A549 (cell line): ENCODE measurements at regions not wholly inside any gene's neighbourhood (a gene's known extent, or its start where the extent isn't known, plus 50 kb on each side); places are given as distances from the start of the nearest gene placed in this dataset.
"Not testable (repeated sequence)": the region's sequence is repeated elsewhere in the genome, so short reads cannot be mapped to it uniquely, and the experiment has no call there.

Experiments
- ATAC-seq, 2 experiments: fragments of 200-7000 bp in 1 of 2; fragments of >200 bp in 1 of 2; cut with Nextera tagmentation in 1 of 2; cut with Tn5 transposase in 1 of 2; 3 replicates each; pipeline versions ENCODE4 v1.8.0 to v1.9.1; 2018 to 2020; ENCODE audit warnings: mild to moderate bottlenecking in 1 of 2, moderate library complexity in 1 of 2
- CTCF ChIA-PET: fragments of 300-600 bp; sonication (Branson Sonifier 250); formaldehyde crosslinking; extraction: SDS; loops from one replicate; lab custom pipeline; 2021; ENCODE audit warnings: antibody characterized with exemption, inconsistent platforms; lab: Yijun Ruan, JAX
- POLR2A ChIA-PET: fragments of 350-600 bp; formaldehyde crosslinking; extraction: SDS; loops from one replicate; lab custom pipeline; 2021; ENCODE audit warnings: antibody characterized with exemption, inconsistent platforms; lab: Yijun Ruan, JAX
- DNase-seq, 2 experiments: peaks; one replicate each; pipeline versions ENCODE4 v3.0.0 to v3.0.0-alpha.2; 2011 to 2016; ENCODE audit warnings: low read depth in 1 of 2, low spot score in 1 of 2
- FAIRE-seq: peaks from 2 replicates; lab custom pipeline; 2011; peaks lifted over from hg19 to GRCh38; lab: Jason Lieb, UNC
- H3K27ac ChIP-seq, 2 experiments: fragments of >200 bp; sonication (Bioruptor Twin); formaldehyde crosslinking; 3 replicates each; pipeline ENCODE4 v1.5.1; 2016 to 2017
- H3K4me1 ChIP-seq: fragments of >200 bp; sonication (Bioruptor Twin); formaldehyde crosslinking; 3 replicates; pipeline ENCODE4 v1.6.1; 2016
- H3K4me2 ChIP-seq: fragments of >200 bp; sonication (Bioruptor Twin); formaldehyde crosslinking; 3 replicates; pipeline ENCODE4 v1.6.1; 2016
- H3K4me3 ChIP-seq: fragments of >200 bp; sonication (Bioruptor Twin); formaldehyde crosslinking; 3 replicates; pipeline ENCODE4 v1.5.1; 2016
- H3K9me3 ChIP-seq: fragments of >200 bp; sonication (Bioruptor Twin); formaldehyde crosslinking; 3 replicates; pipeline ENCODE4 v1.6.1; 2016
- ATOH8 ChIP-seq: fragments of 250-450 bp; sonication (Bioruptor Pico); IDR thresholded peaks from 2 replicates; pipeline ENCODE4 v1.5.0; 2020; ENCODE audit warnings: low read depth, mild to moderate bottlenecking, moderate library complexity
- BCL3 ChIP-seq: fragments of >200 bp; sonication (Bioruptor Twin); formaldehyde crosslinking; IDR thresholded peaks from 3 replicates; pipeline ENCODE4 v1.6.1; 2016
- BHLHE40 ChIP-seq: IDR thresholded peaks from 2 replicates; pipeline ENCODE4 v1.6.1; 2012; ENCODE audit warnings: low read depth, low read length, inconsistent platforms
- CBX2 ChIP-seq: fragments of 200-600 bp; sonication (generic); IDR thresholded peaks from 2 replicates; pipeline ENCODE4 v1.6.1; 2016; ENCODE audit warnings: low read depth, mild to moderate bottlenecking, borderline replicate concordance
- EP300 ChIP-seq, 2 experiments: fragments of >200 bp; sonication (Bioruptor Twin); formaldehyde crosslinking; IDR thresholded peaks; 2 replicates in 1 of 2; 3 replicates in 1 of 2; pipeline ENCODE4 v1.6.1; 2016 to 2017
- FOSB ChIP-seq: fragments of 250-450 bp; sonication (Bioruptor Pico); IDR thresholded peaks from 2 replicates; pipeline ENCODE4 v1.5.0; 2020; ENCODE audit warnings: mild to moderate bottlenecking, moderate library complexity
- FOSL2 ChIP-seq, 2 experiments: fragments of 450-650 bp in 1 of 2; fragments of >200 bp in 1 of 2; sonication (Bioruptor Twin) in 1 of 2; formaldehyde crosslinking; IDR thresholded peaks; 2 replicates each; pipeline versions ENCODE4 v1.5.0 to v1.6.1; 2016 to 2020; ENCODE audit warnings: mild to moderate bottlenecking in 1 of 2, moderate library complexity in 1 of 2
- GATA3 ChIP-seq: IDR thresholded peaks from 2 replicates; pipeline ENCODE4 v1.6.1; 2012; ENCODE audit warnings: borderline replicate concordance
- HDAC2 ChIP-seq: fragments of 200-600 bp; sonication (generic); IDR thresholded peaks from 2 replicates; pipeline ENCODE4 v1.6.1; 2016
- JUN ChIP-seq, 2 experiments: fragments of >200 bp; sonication (Bioruptor Twin); formaldehyde crosslinking; IDR thresholded peaks; 2 replicates in 1 of 2; 3 replicates in 1 of 2; pipeline ENCODE4 v1.6.1; 2016 to 2017
- MAZ ChIP-seq: fragments of 150-350 bp; IDR thresholded peaks from 2 replicates; pipeline ENCODE4 v1.6.1; 2014; ENCODE audit warnings: antibody characterized with exemption, low read depth, low read length, borderline replicate concordance
- NFE2L2 ChIP-seq: fragments of 150-350 bp; conservative IDR thresholded peaks from 2 replicates; pipeline ENCODE4 v1.6.1; 2014; ENCODE audit warnings: low read length
- NPAS2 ChIP-seq: fragments of 250-450 bp; sonication (Bioruptor Pico); IDR thresholded peaks from 2 replicates; pipeline ENCODE4 v1.8.0; 2022; ENCODE audit warnings: mild to moderate bottlenecking, moderate library complexity, borderline replicate concordance
- POLR2AphosphoS2 ChIP-seq: conservative IDR thresholded peaks from 2 replicates; pipeline ENCODE4 v1.6.1; 2012; ENCODE audit warnings: low read length, improper control_type of control experiment, inconsistent platforms
- RFX5 ChIP-seq: fragments of 450-650 bp; IDR thresholded peaks from 2 replicates; pipeline ENCODE4 v1.7.1; 2014; ENCODE audit warnings: antibody characterized with exemption, mild to moderate bottlenecking, moderate library complexity
- SMC3 ChIP-seq: fragments of >200 bp; sonication (Bioruptor Twin); formaldehyde crosslinking; IDR thresholded peaks from 3 replicates; pipeline ENCODE4 v1.6.1; 2018; ENCODE audit warnings: inconsistent platforms
- SREBF2 ChIP-seq: fragments of 450-650 bp; IDR thresholded peaks from 2 replicates; pipeline ENCODE4 v1.6.1; 2014; ENCODE audit warnings: mild to moderate bottlenecking, moderate library complexity
- TP53 ChIP-seq: fragments of 250-450 bp; sonication (Bioruptor Pico); IDR thresholded peaks from 2 replicates; pipeline ENCODE4 v1.5.0; 2021; ENCODE audit warnings: mild to moderate bottlenecking, moderate library complexity
- ZC3H11A ChIP-seq: fragments of 450-650 bp; IDR thresholded peaks from 2 replicates; pipeline ENCODE4 v1.6.1; 2014; ENCODE audit warnings: antibody characterized with exemption, mild to moderate bottlenecking
- ZNF302 ChIP-seq: fragments of 250-450 bp; sonication (Bioruptor Pico); IDR thresholded peaks from 2 replicates; pipeline ENCODE4 v1.9.0; 2021; ENCODE audit warnings: inconsistent platforms, mild to moderate bottlenecking, moderate library complexity
- WGBS: methylation state at CpG from one replicate; pipeline ENCODE4 v1.1.6; 2017; ENCODE audit errors: missing lambda C conversion rate; 5-methylcytosine and 5-hydroxymethylcytosine counted together

GRCh38 chr2:166700079-166700478 is 188.2 kb upstream of the XIRP2 start (continued):
- no peak for TF ChIP-seq JUN (IDR thresholded peaks at IDR 0.05)

GRCh38 chr2:166695154-166695553 is 193.1 kb upstream of the XIRP2 start:
- ATAC-seq (no peak), FAIRE-seq (no peak), DNase-seq (no peak)
- no peaks in the 10 kb centered on the region for H3K9me3 ChIP-seq
- no peak overlapping the region for H3K4me3 ChIP-seq
- no peak overlapping the region for H3K27ac ChIP-seq
- CTCF ChIA-PET, result no interaction called here
- TF ChIP-seq BHLHE40, result no peak
- TF ChIP-seq EP300 (IDR thresholded peaks at IDR 0.05), result no peak
- no peak for TF ChIP-seq FOSB (CRISPR knock-in tag)
- TF ChIP-seq CBX2, result no peak
- TF ChIP-seq HDAC2, result no peak
- no peak for TF ChIP-seq POLR2AphosphoS2
- no peak for TF ChIP-seq ATOH8 (CRISPR knock-in tag)
- no peak for TF ChIP-seq BCL3
- TF ChIP-seq FOSL2 (IDR thresholded peaks at IDR 0.05), result no peak
- no peak for TF ChIP-seq FOSL2 (CRISPR knock-in tag; IDR thresholded peaks at IDR 0.05)
- TF ChIP-seq NFE2L2, result no peak
- no peak for TF ChIP-seq ZC3H11A
- H3K4me1 ChIP-seq, result no peaks in the 10 kb centered on the region
- no peak overlapping the region for H3K4me2 ChIP-seq
- POLR2A ChIA-PET, result no interaction called here
- 65% methylated on average over 1 of the region's 1 CpG for WGBS

- ATAC-seq, DNase-seq, CTCF ChIA-PET, POLR2A ChIA-PET, FAIRE-seq, H3K4me2 ChIP-seq, H3K27ac ChIP-seq, H3K9me3 ChIP-seq, H3K4me1 ChIP-seq, H3K4me3 ChIP-seq: not testable (repeated sequence)
- 8% methylated on average over 3 of the region's 4 CpGs for WGBS
Measured at GRCh38 chr2:166686057-166686456, 192.0 kb upstream of the SCN7A start.

- DNase-seq (no peak), ATAC-seq (no peak), FAIRE-seq (no peak)
- TF ChIP-seq RFX5 (no peak), NFE2L2 (peak; percentile 80)
- no peak overlapping the region for H3K4me3 ChIP-seq
- ChIA-PET CTCF (no interaction called here), POLR2A (no interaction called here)
- WGBS, result 0% methylated on average over 1 of the region's 1 CpG
- H3K27ac ChIP-seq, result no peak overlapping the region
- no peaks in the 10 kb centered on the region for H3K4me1 ChIP-seq
- no peaks in the 10 kb centered on the region for H3K9me3 ChIP-seq
- no peak overlapping the region for H3K4me2 ChIP-seq
Measured at GRCh38 chr2:166677996-166678395, 183.9 kb upstream of the SCN7A start.

GRCh38 chr2:166676716-166677115 is 182.7 kb upstream of the SCN7A start:
- no peak for TF ChIP-seq SREBF2
- TF ChIP-seq NPAS2 (CRISPR knock-in tag), result no peak
- no peak for TF ChIP-seq GATA3
- TF ChIP-seq RFX5, result no peak
- TF ChIP-seq MAZ, result no peak
- TF ChIP-seq SMC3, result no peak
- TF ChIP-seq TP53 (CRISPR knock-in tag), result no peak
- no peak for TF ChIP-seq ZNF302 (CRISPR knock-in tag)
- TF ChIP-seq FOSL2 (IDR thresholded peaks at IDR 0.05), result no peak
- TF ChIP-seq FOSL2 (CRISPR knock-in tag; IDR thresholded peaks at IDR 0.05), result no peak
- no peak for TF ChIP-seq ATOH8 (CRISPR knock-in tag)
- Histone ChIP-seq H3K9me3 (no peaks in the 10 kb centered on the region), H3K4me1 (no peaks in the 10 kb centered on the region), H3K4me2 (no peak overlapping the region), H3K4me3 (no peak overlapping the region), H3K27ac (no peak overlapping the region)
- POLR2A ChIA-PET, result no interaction called here
- DNase-seq, result no peak
- CTCF ChIA-PET, result interaction anchor here (0.8 kb wide), 1 partner anchor 24 kb away, joined by 3 read pairs; no protein-coding TSS in a partner anchor
- no peak for ATAC-seq
- FAIRE-seq, result no peak
